PC-3 (cell line): ENCODE measurements at regions not wholly inside any gene's neighbourhood (a gene's known extent, or its start where the extent isn't known, plus 50 kb on each side); places are given as distances from the start of the nearest gene placed in this dataset.
"Not testable (repeated sequence)": the region's sequence is repeated elsewhere in the genome, so short reads cannot be mapped to it uniquely, and the experiment has no call there.

Source experiments
- CTCF ChIP-seq: fragments of 300-600 bp; sonication (generic); conservative IDR thresholded peaks from 2 replicates; pipeline ENCODE4 v1.5.1; 2017; ENCODE audit warnings: antibody characterized with exemption, low read depth, mild to moderate bottlenecking, low read length
- EZH2 ChIP-seq: fragments of 300-600 bp; sonication (generic); IDR thresholded peaks from one replicate; pipeline ENCODE4 v1.6.1; 2017; ENCODE audit warnings: antibody characterized with exemption, mild to moderate bottlenecking, low read length; ENCODE audit not compliant: unreplicated experiment

GRCh38 chr16:18259496-18260176 is 76.9 kb downstream of the NPIPA8 start:
- TF ChIP-seq CTCF, EZH2: not testable (repeated sequence)
